NCI-H2171 (cell line): ENCODE measurements at regions not wholly inside any gene's neighbourhood (a gene's known extent, or its start where the extent isn't known, plus 50 kb on each side); places are given as distances from the start of the nearest gene placed in this dataset.

Experiments used
- DNase-seq: peaks from one replicate; lab custom pipeline; 2025; lab: John Stamatoyannopoulos, UW

DNA sequence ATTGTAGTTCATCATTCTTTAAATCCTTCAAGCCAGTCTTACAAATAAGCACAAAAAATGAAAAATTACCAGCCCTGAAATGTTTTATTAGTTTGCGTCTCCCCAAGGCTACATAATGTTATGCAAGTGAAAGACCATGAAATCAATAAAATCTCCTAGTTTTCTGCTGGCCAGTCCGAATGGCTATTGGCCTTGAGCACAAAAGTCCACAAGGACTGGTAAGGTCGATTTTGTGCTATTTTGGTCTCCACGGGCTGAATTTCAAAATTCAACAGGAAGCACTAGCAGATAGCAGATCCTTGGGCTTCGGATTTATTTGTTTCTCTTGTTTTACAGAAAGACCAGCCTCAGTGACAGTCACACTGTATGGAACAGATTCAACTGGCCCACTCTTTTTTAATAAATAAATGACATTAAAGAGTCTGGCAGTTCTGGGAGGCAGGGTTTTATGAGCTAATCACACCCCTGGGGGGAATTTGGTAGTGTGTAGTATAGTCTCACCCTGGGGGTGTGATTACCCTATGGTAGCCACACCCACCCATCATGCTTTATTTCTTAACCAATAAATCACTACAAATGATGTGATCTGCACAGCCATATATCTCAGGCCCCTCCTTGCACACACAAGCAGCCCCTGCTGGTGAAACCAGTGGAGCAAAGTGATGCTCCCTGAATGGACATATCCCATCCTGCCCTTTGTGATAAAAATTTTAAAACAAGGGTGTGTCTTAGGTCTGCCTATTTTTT lies 51.1 kb upstream of the TMEM33 start:
- DNase-seq = no peak

DNA sequence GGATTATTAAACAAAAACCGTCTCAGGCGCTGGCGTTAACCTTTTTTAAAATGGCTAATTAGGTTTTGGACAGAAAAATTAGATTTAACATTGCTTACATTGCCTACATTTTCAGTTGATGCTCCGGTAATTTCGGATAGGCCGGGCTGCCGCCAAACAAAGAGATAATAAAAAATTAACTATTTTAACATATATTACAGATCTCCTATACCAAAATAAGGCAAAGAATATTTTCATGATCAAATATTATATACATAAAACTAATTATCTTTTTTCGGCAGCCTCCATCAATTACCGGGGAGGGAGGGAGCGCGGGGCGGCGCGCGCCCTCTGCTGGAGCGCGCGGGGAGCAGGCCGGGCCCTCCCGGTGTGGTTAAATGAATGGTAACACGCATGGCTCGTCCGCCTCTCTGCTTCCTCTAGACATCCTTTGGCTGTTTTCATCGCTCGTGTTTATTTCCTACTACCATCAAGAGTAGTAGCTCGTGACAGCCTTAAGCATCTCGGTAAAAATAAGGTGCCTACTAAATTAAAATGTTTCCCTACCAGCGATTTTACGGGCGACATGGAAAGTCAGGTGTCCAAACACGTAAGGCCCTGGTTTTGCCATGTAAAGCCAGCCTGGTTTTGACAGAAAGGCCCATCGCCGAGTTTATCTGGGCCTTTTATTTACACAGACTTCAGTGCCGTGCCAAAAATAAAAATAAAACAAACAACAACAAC lies 52.4 kb upstream of the TMEM33 start:
- DNase-seq = peak; percentile 21

DNA sequence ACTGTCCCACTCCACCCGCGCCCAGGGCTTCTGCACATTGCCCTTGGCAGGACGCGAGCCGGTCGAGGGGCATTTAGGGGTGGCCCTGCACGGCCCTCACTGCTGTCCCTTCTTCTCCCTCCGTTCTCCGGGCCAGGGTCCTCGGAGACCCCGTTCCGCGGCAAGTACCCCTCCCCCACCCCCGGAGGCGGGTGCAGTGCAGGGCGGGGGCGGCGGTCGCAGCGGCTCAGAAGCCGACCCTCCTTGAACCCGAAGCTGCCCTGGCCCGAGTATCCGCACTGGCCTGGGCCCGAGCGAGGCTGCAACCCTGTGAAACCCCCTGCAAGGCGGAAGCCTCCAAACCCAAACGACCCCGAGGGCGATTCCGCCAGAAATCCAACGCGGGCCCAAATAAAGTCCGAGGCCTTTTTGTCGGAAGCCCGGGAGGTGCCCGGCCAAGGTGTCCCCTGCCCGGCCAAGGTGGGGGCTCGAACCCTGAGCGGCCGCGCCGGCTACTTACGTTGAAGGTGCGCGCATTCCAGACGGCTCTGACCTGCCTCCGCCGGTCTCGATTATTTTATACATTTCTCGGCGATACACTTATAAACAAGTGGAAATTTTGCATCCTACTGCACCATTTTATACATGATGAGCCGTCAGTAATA lies 53.1 kb upstream of the TMEM33 start:
- no peak for DNase-seq

DNA sequence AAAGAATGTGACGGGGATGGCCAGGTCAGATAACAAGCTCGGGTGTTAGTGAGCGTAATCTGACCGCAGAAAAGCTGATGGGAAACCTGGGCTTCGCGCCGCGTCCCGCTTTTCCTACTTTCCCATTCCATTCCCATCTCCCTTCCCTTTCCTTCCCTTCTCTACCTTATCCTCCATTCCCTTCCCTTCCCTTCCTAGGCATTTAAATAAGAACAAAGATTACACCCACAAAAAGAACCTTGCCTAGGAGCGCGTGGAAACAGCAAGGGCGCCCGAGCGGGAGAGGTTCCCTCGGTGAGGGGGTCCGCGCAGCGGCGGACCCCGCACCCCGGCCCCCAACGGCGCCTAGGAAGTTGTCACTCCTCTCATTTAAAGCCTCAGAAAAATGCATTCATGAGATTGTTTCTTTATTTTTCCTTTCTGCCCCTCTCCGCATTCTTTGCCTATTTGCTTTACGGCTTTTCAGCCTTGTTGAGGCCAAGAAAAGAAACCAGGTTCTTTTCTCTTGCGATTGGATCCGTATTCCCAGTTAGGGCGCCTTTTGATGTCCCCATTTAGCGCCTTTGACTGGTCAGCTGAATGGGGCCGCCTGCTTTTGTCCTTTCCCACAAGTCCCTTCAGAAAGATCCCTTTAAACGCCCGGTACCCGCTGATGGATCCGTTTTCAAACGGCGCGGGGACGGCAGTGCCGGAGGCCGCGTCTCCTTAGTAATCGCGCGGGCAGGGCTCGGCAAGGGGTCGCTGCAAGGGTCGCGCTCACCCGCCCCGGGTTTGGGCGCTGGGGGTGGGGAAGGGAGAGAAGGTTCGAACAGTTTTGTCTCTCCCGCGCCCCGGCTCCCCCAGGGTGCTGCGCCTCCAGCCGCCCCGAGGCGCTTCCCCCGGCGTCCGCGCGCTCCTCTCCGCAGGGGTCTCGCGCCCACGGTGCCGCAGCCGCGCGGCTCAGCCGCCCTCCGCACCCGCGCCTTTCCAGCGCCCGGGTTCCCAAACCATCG lies 54.1 kb upstream of the TMEM33 start:
- DNase-seq = no peak

DNA sequence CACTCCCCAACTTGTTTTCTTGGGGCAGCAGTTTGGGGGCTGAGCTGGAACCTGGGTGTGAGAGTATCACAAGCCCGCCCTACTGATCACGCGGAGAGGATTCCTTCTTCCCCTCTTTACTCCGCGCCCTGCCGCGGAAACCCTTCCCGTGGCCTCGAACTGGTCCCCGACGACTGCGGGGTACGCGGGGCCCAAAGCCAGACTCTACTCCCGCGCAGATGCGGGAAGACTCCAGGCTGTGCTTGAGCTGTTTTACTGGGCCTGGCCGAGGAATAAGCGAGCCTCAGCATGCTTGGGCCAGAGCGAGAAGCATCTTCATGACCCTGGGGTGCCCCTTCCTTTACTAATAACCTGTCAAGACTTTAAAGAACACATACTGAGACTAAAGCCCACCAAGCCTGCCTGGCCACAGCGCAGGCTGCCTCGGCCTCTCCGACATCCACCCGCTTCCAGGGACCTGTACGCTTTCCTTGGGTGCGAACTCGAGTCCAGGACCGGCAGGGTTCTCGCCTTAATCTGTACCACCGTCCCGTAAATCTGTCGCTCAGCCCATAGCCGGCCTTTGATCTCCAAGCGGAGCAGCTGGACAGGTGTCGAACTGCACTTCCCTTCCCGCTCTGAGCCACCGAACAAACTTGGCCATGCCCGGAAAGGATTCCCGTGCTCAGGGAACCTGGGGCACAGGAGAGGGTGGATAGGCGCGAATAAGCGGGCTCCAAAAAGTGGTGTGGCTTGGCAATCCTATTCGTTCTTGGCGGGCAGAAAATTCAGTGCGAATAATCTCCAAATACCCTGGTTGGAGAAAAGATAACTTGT lies 55.0 kb upstream of the TMEM33 start:
- DNase-seq = no peak

DNA sequence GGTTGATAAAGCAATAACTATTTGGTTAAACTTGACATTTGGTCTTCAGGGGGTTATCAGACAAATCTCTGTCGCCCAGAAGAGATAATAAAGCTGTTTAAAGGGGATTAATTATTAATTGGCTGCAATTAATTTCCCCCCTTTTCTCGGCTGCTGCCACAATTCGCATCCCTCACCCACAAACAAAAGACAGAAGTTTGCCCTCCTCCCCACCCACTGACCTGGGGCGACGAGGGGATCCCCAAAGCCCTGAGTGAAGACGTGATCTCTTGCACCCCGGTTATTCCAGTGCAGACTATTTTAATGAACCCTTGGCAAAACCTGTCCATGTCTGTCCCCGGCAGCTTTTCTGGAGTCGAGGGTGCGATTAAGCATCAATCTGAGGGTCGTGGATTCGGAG lies 55.7 kb upstream of the TMEM33 start:
- DNase-seq = no peak

DNA sequence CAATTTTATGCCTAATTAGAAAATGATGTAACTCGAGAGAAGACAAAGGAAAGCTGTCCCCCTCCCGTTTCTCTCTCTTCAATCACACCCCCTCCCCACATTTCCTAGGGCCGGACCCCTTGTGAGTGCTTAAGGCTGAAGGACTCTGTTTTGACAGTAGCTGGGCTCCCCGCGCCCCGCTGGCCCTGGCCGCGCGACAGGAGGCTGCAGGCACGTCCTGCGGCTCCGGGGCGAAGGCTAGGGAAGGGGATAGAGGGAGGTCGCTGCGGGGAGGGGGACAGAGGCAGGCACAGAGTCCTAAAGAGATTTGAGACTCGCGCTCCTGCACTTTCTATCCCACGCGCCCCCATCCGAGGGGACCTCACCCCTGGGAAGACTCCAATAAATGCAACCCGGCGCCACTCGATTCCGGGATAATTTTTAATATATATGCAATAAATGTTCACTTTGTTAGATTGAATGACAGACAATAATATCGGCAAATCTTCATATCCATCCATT lies 56.2 kb upstream of the TMEM33 start:
- DNase-seq = no peak

DNA sequence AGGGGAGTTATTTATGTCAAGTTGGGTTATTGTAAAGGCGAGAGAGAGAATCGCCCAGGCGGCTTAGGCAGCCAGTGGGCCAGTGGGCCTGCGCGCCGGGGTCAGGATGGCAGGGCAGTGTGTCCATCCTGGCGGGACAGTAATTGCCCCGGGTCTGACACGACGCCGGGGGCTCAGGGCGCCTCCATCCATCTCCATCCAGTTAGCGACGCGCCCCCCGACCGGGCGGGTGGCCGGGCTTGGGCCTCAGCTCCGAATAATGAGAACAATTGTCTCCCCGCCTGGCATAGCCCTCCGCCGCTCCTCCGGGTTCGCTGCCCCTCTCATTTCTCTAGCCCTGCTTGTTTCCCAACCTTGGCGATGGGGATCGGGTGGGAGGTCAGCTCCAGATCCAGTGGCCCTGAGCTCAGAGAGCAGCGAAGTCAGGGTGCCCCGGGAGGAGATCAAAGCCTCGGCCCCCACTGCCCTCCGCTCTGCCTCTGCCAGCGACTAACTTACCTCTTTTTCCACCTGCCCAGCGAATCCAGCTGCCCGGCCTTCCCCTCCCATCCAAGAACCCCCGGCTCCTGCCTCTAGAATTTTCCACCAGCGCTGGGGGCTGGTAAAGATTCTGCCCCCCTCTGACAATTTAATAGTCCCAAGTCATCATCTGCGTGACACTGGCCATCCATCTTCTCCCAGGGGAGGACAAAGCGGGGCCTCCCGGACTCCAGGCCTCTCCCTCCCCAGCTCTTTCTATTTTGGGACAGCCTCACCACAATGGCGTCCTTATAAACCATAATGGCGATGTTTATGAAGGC lies 56.9 kb upstream of the TMEM33 start:
- DNase-seq = no peak

DNA sequence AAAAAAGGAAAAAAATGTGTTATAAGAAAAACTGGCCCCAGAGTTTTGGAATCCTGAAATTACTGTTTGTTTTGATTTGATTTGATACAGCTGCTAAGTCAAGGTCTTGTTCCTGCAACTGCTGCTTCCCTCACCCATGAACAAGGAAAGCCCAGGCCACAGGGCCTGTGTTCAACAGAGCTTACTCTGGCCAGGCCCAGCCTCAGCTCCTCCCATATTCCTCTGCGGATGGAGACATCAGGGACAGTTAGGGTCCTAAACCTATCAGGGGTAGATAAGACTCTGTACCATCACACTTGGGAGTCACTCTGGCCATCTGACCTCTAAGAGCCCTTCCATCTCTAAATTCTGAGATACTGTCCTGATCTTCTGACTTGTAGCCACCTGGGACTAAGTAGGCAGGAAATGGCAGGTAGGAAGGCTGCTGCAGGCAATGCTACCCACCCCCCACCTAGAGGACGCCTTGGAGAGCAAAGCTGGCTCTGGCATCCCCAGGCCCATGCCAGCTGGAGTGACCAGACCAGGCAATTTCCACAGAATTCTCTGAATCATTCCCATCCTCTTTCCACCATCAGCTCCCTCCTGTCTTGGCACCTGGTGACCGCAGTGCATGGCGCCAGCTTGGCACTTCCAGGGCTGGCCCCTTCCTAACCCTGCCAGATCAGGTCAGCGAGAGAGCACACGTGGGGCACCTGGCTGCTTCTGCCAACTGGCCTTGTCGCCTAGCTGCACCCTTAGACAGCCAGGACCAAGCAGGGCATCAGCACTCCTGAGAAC lies 58.0 kb upstream of the TMEM33 start:
- no peak for DNase-seq

DNA sequence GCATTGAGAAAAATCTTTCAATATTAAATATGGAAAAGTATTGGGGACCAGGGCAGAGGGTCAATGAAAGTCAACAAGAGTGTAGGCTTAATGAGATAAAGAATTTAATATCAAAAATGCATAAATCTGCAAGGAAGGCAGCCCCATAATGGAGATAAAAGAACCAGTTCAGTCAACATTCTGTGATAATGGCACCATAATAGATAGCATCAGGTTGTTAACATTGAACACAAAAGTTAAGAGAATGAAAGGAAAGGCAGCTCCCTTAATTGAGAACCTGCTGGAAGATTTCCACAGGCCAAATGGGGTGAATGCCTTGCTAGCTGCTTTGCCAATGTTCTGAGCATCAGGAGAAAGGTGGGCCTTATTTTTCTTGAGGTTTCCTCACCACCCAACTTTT lies 60.4 kb upstream of the TMEM33 start:
- DNase-seq = no peak

DNA sequence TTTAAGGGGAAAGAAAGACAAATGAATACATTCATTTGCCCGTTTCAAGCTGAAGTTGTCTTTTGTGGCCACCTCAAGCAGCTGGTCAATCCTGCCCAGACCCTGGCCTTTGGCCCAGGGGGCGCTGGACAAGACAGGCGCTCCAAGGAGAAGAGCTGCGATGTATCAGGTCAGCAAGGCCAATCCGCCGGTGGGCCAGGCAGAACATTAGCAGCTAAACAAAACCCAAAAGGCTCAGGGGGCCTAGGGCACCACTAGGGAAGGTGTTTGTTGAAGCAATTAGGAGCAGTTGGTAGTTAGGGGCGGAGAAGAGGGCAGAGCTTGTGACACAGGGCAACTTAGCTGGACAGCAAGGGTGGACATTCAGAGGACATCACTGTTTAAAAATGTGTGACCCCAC lies 60.8 kb upstream of the TMEM33 start:
- no peak for DNase-seq

DNA sequence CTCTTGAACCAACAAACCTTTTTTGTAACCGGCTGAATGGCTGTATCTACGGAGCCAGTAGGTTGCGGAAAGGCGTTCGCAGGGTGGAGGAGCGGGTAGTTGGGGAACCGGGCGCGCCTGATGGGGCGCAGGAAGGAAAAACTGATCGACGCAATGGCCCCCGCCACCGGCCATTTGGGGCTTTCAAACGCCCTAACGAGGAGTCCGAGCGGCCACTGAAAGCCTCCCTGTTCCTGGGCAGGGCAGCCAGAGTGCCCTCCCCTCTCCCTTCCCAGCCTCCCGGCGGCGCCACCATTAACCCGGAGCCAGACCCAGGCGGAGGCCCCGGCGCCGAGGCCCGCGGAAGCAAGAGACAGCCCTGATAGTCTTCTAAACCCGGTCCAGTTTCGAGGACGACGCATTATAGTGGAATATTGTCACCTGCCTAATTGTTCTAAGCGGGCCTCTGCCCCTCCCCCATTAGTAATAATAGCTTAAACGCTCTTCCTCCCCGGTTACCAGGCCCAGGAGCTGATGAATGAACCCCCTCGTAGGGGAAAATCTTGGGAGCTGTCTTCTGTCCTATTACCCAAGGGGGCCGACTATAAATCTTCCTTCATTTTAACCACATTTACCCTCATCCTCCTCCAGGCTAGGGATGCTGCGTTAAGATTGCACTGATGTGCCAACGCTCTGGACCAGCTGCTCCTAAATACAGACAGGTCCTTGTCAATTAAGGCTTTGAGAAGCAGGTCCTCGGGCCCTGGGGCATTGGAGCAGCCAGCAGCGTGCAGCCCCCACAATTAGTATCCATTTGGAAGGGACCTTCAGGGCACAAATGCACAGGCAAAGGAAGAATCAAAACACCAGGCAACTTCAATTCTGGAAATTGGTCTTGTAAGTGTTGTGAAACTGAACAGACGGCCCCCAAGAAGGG lies 61.6 kb upstream of the TMEM33 start:
- no peak for DNase-seq

DNA sequence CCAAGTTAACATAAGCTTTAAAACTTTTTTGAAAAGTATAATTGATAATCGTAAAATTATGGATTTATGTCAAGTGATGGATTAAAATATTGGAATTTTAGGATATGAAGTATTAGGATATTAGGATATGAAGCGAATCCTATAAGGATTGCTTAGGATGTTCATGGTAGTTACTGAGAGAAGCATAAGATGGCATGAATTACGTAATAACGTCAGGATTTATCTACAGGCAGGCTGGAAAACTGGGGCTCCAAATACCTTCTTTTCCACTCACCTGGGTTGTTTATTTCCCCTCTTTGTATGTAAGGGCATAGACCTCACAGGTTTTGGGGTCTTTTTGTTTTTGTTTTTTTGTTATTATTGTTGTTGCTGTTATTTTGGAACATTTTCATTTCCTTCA lies 65.2 kb upstream of the TMEM33 start:
- no peak for DNase-seq

DNA sequence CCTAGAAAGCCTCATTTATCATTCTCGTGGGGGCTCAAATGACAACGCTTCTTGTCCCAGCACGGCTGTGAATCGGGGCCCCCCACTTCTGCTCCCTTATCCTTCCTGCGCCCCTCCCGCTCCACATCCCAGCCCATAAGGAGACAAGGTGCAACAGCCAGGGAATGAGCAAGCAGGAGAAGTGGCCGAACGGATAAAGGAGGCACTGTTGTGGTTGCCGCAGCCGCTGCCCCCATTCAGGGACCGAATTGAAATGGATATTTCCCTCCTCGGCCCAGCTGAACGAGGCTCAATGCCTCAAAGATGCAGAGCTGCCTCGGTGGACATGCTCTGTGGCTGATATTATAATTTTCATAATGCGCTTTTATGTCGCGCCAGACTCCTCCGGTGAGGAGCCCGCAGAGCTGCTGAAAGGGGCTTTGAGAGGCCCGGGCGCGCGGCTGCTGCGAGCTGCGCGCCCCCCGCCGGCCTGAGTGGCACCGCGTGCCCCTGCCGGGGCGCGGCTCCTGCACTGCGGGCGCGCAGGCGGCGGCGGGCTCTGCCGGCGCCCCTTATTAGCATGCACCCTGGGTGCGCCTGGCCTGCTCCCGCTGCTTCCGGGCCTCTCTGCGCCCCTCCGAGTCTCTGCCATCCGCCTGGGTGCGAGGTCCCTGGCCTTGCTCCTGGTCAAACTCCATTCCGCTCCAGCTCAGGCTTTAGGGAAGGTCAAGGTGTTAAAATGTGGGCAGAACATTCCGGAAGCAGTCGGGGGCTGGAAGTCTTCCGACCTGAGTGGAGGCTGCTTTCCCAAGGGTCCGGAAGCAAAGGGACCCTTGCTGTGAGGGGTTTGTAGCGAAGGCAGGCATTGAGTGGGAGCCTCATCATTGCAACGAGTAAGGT lies 68.2 kb upstream of the TMEM33 start:
- DNase-seq = no peak

DNA sequence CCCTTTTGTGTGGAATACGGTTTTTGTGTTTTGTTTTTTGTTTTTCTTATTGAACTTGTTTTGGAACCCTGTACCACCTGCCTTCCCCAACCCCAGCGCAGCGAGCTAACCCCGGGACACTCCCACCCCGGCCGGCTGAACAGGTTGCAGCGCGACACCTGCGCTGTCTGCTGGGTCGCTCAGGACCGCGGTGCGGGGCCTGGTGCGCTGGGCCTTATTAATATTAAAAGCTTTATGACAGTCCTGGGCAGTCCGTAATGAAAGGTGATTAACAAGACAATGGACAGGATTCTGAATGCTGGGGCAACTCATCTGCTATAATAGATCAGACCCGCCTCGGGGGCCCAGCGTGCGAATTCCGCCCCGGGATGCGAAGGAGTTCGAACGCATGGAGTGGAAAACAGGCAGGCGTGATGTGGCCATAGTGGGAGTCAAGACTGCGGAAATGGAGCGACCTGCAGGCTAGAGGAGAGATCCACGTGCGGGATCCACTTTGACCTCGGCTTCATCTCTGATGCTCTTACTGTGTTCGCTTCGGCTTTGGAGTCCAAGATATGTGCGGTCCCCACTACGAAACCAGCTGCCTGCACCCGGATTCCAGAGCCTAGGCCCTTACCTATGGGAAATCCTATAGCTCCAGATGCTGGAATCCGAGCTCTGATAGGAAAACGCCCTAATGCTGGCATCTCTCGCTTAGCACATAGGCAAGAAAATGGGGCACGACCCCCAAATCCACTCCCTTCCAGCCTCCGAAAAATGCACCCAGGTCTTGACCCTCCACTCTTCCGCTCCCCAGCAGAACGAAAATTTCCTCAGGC lies 69.0 kb upstream of the TMEM33 start:
- no peak for DNase-seq

DNA sequence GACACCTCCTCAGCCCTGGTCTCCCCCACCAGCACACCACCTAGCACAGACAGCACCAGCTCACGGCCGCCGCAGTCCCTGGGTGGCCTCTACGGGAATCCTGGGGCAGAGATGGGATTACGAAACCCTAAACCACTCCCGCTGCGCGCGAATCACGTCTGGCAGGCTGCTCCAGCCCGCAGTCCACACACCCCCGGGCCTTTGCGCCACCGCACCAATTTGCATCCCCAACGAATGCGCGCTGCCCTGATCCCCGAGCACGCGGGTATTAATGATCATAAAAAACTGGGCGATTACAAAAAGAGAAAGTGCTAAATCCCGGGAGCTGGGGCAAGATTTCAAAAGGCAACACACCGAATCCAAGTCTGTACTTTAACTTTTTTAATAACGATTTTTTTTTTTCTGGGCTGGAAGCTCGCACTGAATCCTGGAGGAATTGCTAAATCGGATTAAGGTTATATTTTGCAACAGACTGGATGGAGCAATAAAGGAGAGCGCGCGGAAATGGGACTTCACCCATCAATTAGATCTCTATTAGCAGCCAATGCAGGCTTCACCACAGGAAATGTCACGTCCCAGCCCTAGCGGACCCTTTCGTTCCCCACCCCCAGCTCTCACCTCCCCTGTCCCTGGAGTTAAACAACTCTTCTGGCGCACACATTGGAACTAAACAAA lies 69.8 kb upstream of the TMEM33 start:
- no peak for DNase-seq
